ENCODE measurements at regions not wholly inside any gene's neighbourhood (a gene's known extent, or its start where the extent isn't known, plus 50 kb on each side); places are given as distances from the start of the nearest gene placed in this dataset.

- POLR2A ChIA-PET: no interaction called here
- no peaks in the 10 kb centered on the region for H3K36me3 ChIP-seq (ENCODE audit: control insufficient read depth, insufficient read depth, low read length)
- Mint-ChIP-seq H3K4me1 (ENCODE audit: low read depth, unreplicated experiment) (no peaks in the 10 kb centered on the region), H3K27ac (ENCODE audit: unreplicated experiment) (no peak overlapping the region), H3K36me3 (ENCODE audit: insufficient read depth, unreplicated experiment) (no peaks in the 10 kb centered on the region), H3K9me3 (ENCODE audit: unreplicated experiment) (no peaks in the 10 kb centered on the region), H3K4me3 (ENCODE audit: unreplicated experiment) (no peak overlapping the region), H3K27me3 (ENCODE audit: insufficient read depth, unreplicated experiment) (no peaks in the 10 kb centered on the region)
- no peaks in the 10 kb centered on the region for H3K4me1 ChIP-seq
- CTCF ChIA-PET: no interaction called here
- intact Hi-C loops (cut with micrococcal nuclease; ENCODE audit: unreplicated experiment): no loop called here
- H3K27me3 ChIP-seq (replicated peaks; ENCODE audit: control insufficient read depth, insufficient read depth, low read length): no peaks in the 10 kb centered on the region
- TF ChIP-seq CTCF (IDR thresholded peaks at IDR 0.05; ENCODE audit: insufficient read depth in 1 of 2, low read depth in 1 of 2, low read length in 1 of 2, severe bottlenecking in 1 of 2, unreplicated experiment in 1 of 2): no peak
- no peak for DNase-seq
- BruUV-seq (replicated peaks): no TSS peak
- no peak overlapping the region for H3K4me3 ChIP-seq (ENCODE audit: low read depth, low read length)
- H3K9me3 ChIP-seq: no peaks in the 10 kb centered on the region
Observed at GRCh38 chr1:221149555-221150075, 270.4 kb downstream of the HLX start.

- TF ChIP-seq CTCF (IDR thresholded peaks at IDR 0.05; ENCODE audit: insufficient read depth in 1 of 2, low read depth in 1 of 2, low read length in 1 of 2, severe bottlenecking in 1 of 2, unreplicated experiment in 1 of 2): no peak
- no peaks in the 10 kb centered on the region for H3K36me3 ChIP-seq (ENCODE audit: control insufficient read depth, insufficient read depth, low read length)
- intact Hi-C loops (cut with micrococcal nuclease; ENCODE audit: unreplicated experiment): no loop called here
- Mint-ChIP-seq H3K36me3 (ENCODE audit: insufficient read depth, unreplicated experiment) (no peaks in the 10 kb centered on the region), H3K4me1 (ENCODE audit: low read depth, unreplicated experiment) (no peaks in the 10 kb centered on the region), H3K27ac (ENCODE audit: unreplicated experiment) (no peak overlapping the region), H3K27me3 (ENCODE audit: insufficient read depth, unreplicated experiment) (no peaks in the 10 kb centered on the region), H3K4me3 (ENCODE audit: unreplicated experiment) (no peak overlapping the region), H3K9me3 (ENCODE audit: unreplicated experiment) (no peaks in the 10 kb centered on the region)
- ChIA-PET CTCF (no interaction called here), POLR2A (no interaction called here)
- no peaks in the 10 kb centered on the region for H3K4me1 ChIP-seq
- no peak for DNase-seq
- H3K4me3 ChIP-seq (ENCODE audit: low read depth, low read length): no peak overlapping the region
- H3K9me3 ChIP-seq: no peaks in the 10 kb centered on the region
- H3K27me3 ChIP-seq (replicated peaks; ENCODE audit: control insufficient read depth, insufficient read depth, low read length): no peaks in the 10 kb centered on the region
- BruUV-seq (replicated peaks): no TSS peak
Observed at GRCh38 chr1:221150996-221151395, 271.8 kb downstream of the HLX start.

GRCh38 chr1:221154932-221155331, 275.7 kb downstream of the HLX start:
- ChIA-PET CTCF (no interaction called here), POLR2A (no interaction called here)
- no peaks in the 10 kb centered on the region for H3K36me3 ChIP-seq (ENCODE audit: control insufficient read depth, insufficient read depth, low read length)
- no peak overlapping the region for H3K4me3 Mint-ChIP-seq (ENCODE audit: unreplicated experiment)
- no peaks in the 10 kb centered on the region for H3K4me1 ChIP-seq
- H3K27ac Mint-ChIP-seq (ENCODE audit: unreplicated experiment): no peak overlapping the region
- H3K9me3 ChIP-seq: no peaks in the 10 kb centered on the region
- no peaks in the 10 kb centered on the region for H3K4me1 Mint-ChIP-seq (ENCODE audit: low read depth, unreplicated experiment)
- H3K36me3 Mint-ChIP-seq (ENCODE audit: insufficient read depth, unreplicated experiment): no peaks in the 10 kb centered on the region
- no peaks in the 10 kb centered on the region for H3K27me3 ChIP-seq (replicated peaks; ENCODE audit: control insufficient read depth, insufficient read depth, low read length)
- no peak for DNase-seq
- intact Hi-C loops (cut with micrococcal nuclease; ENCODE audit: unreplicated experiment): no loop called here
- H3K4me3 ChIP-seq (ENCODE audit: low read depth, low read length): no peak overlapping the region
- TF ChIP-seq CTCF (IDR thresholded peaks at IDR 0.05; ENCODE audit: insufficient read depth in 1 of 2, low read depth in 1 of 2, low read length in 1 of 2, severe bottlenecking in 1 of 2, unreplicated experiment in 1 of 2): no peak
- H3K27me3 Mint-ChIP-seq (ENCODE audit: insufficient read depth, unreplicated experiment): no peaks in the 10 kb centered on the region
- H3K9me3 Mint-ChIP-seq (ENCODE audit: unreplicated experiment): no peaks in the 10 kb centered on the region
- no TSS peak for BruUV-seq (replicated peaks)

Data from Caco-2 (cell line).